ENCODE measurements at regions not wholly inside any gene's neighbourhood (a gene's known extent, or its start where the extent isn't known, plus 50 kb on each side); places are given as distances from the start of the nearest gene placed in this dataset.

DNA sequence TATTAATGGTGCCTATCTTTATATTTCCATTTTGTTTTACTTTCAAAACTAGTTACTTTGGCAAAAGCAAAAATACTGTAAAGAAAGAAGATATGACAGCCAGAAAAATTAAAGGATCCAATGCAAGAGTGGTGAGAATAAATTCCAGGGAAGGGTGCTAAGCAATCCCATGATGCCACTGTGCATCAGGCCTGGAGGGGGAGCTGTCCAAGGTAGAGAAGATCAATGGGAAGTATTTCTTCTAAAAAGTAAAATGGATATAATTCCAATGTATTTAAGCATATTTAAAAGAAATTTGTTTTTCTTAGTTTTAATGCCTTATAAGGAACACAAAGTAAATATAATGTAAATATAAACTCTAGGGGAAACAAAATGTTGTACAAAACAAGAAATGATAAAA lies 1382.2 kb upstream of the B3GALT2 start:
- no peak for DNase-seq (ENCODE audit: low read depth)
- no peak overlapping the region for H3K4me3 ChIP-seq (ENCODE audit: low read length)
- TF ChIP-seq, protein P1, sequence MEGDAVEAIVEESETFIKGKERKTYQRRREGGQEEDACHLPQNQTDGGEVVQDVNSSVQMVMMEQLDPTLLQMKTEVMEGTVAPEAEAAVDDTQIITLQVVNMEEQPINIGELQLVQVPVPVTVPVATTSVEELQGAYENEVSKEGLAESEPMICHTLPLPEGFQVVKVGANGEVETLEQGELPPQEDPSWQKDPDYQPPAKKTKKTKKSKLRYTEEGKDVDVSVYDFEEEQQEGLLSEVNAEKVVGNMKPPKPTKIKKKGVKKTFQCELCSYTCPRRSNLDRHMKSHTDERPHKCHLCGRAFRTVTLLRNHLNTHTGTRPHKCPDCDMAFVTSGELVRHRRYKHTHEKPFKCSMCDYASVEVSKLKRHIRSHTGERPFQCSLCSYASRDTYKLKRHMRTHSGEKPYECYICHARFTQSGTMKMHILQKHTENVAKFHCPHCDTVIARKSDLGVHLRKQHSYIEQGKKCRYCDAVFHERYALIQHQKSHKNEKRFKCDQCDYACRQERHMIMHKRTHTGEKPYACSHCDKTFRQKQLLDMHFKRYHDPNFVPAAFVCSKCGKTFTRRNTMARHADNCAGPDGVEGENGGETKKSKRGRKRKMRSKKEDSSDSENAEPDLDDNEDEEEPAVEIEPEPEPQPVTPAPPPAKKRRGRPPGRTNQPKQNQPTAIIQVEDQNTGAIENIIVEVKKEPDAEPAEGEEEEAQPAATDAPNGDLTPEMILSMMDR (conservative IDR thresholded peaks at IDR 0.05; ENCODE audit: low read length), result no peak

DNA sequence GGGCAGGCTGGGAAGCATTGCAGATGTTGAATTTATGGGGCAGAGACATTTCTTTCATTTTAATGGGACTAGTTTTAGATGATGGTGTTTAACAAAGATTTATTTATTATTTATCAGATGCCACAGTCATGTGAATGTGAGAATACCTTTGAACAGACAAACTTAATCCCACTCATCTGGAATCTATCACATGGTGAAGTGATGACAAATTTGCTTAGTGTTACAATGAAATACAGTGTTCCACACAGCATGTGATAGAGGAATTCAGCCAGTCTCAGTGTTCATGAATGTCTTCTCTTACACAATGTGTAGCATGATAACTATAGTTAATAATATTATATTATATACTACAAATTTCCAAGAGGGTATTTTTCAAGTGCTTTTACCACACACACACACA lies 1361.7 kb upstream of the B3GALT2 start:
- no peak for DNase-seq (ENCODE audit: low read depth)
- TF ChIP-seq, protein P1 (conservative IDR thresholded peaks at IDR 0.05; ENCODE audit: low read length), result no peak
- H3K4me3 ChIP-seq (ENCODE audit: low read length), result no peak overlapping the region

DNA sequence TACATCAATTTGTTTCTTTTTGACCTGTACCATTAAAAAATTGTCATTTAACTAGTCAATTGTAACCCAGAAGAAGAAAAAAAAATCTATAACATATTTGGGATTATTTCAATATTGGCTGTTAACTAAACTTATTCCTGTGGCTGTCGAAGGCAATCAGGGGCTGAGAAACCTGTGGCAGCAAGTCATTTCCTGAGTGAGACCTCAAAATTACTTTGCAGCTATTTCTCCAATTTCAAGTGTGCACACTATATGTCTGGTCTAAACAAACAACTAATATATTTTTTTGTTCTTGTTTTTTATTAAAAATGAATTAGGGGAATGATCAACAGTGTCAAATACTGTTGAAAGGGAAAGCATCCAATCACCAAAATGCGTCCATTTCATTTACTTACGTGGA lies 1357.6 kb upstream of the B3GALT2 start:
- TF ChIP-seq, protein P1 (conservative IDR thresholded peaks at IDR 0.05; ENCODE audit: low read length), result no peak
- no peak overlapping the region for H3K4me3 ChIP-seq (ENCODE audit: low read length)
- no peak for DNase-seq (ENCODE audit: low read depth)

DNA sequence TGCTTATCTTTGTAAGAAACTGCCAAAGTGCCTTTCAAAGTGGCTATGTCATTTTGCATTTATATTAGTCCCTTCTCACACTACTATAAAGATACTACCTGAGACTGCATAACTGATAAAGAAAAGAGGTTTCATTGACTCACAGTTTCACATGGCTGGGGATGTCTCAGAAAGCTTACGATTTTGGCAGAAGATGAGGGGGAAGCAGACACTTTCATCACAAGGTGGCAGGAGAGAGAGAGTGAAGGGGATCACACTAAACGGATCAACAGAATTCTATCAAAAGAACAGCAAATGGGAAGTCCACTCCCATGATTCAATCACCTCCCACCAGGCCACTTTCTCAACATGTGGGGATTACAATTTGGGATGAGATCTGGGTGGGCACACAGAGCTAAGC lies 1352.0 kb upstream of the B3GALT2 start:
- no peak overlapping the region for H3K4me3 ChIP-seq (ENCODE audit: low read length)
- TF ChIP-seq, protein P1 (conservative IDR thresholded peaks at IDR 0.05; ENCODE audit: low read length), result no peak
- DNase-seq (ENCODE audit: low read depth), result no peak

DNA sequence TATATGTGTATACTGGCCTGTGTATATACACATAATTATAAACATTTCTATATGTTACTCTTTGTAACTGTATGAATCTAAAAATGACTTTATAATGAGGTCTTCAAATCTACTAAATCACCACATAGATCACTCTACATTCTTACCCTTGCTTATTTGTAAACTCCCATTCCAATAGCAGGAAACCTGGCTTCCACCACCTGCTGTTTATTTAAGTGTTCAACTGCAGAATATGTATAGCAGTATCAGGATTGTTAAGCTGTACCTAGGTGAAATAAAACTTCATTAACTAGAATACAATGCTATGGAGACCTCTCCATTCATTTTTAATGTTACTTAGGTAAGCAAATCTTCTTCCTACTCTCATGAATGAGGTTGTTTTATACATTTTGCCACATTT lies 1351.1 kb upstream of the B3GALT2 start:
- no peak overlapping the region for H3K4me3 ChIP-seq (ENCODE audit: low read length)
- no peak for DNase-seq (ENCODE audit: low read depth)
- TF ChIP-seq, protein P1 (conservative IDR thresholded peaks at IDR 0.05; ENCODE audit: low read length), result no peak

DNA sequence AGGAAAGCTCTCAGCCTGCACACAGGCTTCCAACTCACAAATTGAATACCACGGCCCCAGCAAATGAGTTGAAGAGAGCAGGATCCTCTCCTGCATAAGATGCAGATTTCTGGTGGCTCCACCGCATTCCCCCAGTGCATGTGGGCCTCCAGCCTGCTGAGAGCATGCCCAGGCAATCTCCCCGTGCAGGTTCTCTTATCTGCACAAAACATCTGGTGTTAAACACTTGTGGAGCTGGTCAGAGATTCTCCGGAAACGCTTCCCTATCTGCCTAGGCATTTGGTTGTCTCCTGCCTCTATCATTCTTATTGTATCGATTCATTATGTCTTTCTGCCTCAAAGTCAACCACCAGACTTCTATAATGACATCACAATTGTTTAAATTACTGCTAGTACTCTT lies 1349.0 kb upstream of the B3GALT2 start:
- DNase-seq (ENCODE audit: low read depth), result no peak
- no peak overlapping the region for H3K4me3 ChIP-seq (ENCODE audit: low read length)
- TF ChIP-seq, protein P1 (conservative IDR thresholded peaks at IDR 0.05; ENCODE audit: low read length), result no peak

DNA sequence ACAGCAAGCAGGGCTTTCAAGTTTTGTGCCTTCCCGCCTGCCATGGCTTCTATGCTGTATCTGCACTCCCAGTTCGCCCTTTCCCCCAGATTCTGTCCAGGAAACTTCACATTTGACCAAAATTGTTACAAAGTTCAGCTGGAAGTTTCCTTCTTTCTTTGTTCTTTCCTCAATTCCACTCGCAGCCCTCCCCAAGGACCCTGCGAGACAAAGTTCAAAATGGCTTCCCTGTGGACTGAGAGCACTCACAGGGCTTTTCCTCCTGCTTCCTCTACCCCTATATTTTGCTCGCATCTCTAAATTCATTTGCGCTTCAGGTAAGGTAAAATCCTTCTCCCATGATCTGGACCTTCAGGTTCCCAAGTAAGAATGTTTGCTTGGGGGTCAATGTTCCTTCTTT lies 1348.4 kb upstream of the B3GALT2 start:
- no peak overlapping the region for H3K4me3 ChIP-seq (ENCODE audit: low read length)
- TF ChIP-seq, protein P1 (conservative IDR thresholded peaks at IDR 0.05; ENCODE audit: low read length), result no peak

More for the DNA sequence above, 1348.4 kb upstream of the B3GALT2 start:
- no peak for DNase-seq (ENCODE audit: low read depth)
